ENCODE measurements at regions not wholly inside any gene's neighbourhood (a gene's known extent, or its start where the extent isn't known, plus 50 kb on each side); places are given as distances from the start of the nearest gene placed in this dataset.

- no peak for DNase-seq (ENCODE audit: low read depth)
- no peak overlapping the region for H3K4me3 ChIP-seq (ENCODE audit: low read depth, low read length)
- no peak for TF ChIP-seq CTCF (IDR thresholded peaks at IDR 0.05; ENCODE audit: insufficient read depth, low read length)
Observed at GRCh38 chr1:115164940-115165705, 75.8 kb upstream of the TSPAN2 start.

GRCh38 chr1:115164484-115164883 lies 75.2 kb upstream of the TSPAN2 start:
- H3K4me3 ChIP-seq (ENCODE audit: low read depth, low read length): no peak overlapping the region
- no peak for TF ChIP-seq CTCF (IDR thresholded peaks at IDR 0.05; ENCODE audit: insufficient read depth, low read length)
- peak; percentile 91 for DNase-seq (ENCODE audit: low read depth)

GRCh38 chr1:115160728-115161127 lies 71.4 kb upstream of the TSPAN2 start:
- DNase-seq (ENCODE audit: low read depth): peak; percentile 57
- H3K4me3 ChIP-seq (ENCODE audit: low read depth, low read length): no peak overlapping the region
- TF ChIP-seq CTCF (IDR thresholded peaks at IDR 0.05; ENCODE audit: insufficient read depth, low read length): no peak

- H3K4me3 ChIP-seq (ENCODE audit: low read depth, low read length): no peak overlapping the region
- TF ChIP-seq CTCF (IDR thresholded peaks at IDR 0.05; ENCODE audit: insufficient read depth, low read length): no peak
- no peak for DNase-seq (ENCODE audit: low read depth)
Observed at GRCh38 chr1:115159958-115160357, 70.7 kb upstream of the TSPAN2 start.

- no peak overlapping the region for H3K4me3 ChIP-seq (ENCODE audit: low read depth, low read length)
- no peak for TF ChIP-seq CTCF (IDR thresholded peaks at IDR 0.05; ENCODE audit: insufficient read depth, low read length)
- DNase-seq (ENCODE audit: low read depth): peak; percentile 79
Observed at GRCh38 chr1:115158181-115158580, 68.9 kb upstream of the TSPAN2 start.

- DNase-seq (ENCODE audit: low read depth): no peak
- no peak overlapping the region for H3K4me3 ChIP-seq (ENCODE audit: low read depth, low read length)
- no peak for TF ChIP-seq CTCF (IDR thresholded peaks at IDR 0.05; ENCODE audit: insufficient read depth, low read length)
Observed at GRCh38 chr1:115156826-115157468, 67.6 kb upstream of the TSPAN2 start.

All from fibroblast of the aortic adventitia (primary cell).